CD4-positive, alpha-beta T cell treated with Interleukin-6 for 4 hours (primary cell): ENCODE measurements at regions not wholly inside any gene's neighbourhood (a gene's known extent, or its start where the extent isn't known, plus 50 kb on each side); places are given as distances from the start of the nearest gene placed in this dataset.

ENCODE experiments used
- DNase-seq: peaks from one replicate; pipeline ENCODE4 v3.0.0-alpha.2; 2020; ENCODE audit warnings: mixed read lengths

- no peak for DNase-seq
These were observed 356.4 kb upstream of the PLXNA2 start for GRCh38 chr1:208600456-208601190.

- DNase-seq = no peak
These were observed 357.4 kb upstream of the PLXNA2 start for GRCh38 chr1:208601561-208601960.

GRCh38 chr1:208603721-208604120, 359.5 kb upstream of the PLXNA2 start:
- no peak for DNase-seq

GRCh38 chr1:208604295-208604694, 360.1 kb upstream of the PLXNA2 start:
- no peak for DNase-seq

GRCh38 chr1:208606959-208607358, 362.8 kb upstream of the PLXNA2 start:
- no peak for DNase-seq

GRCh38 chr1:208607616-208608015, 363.4 kb upstream of the PLXNA2 start:
- DNase-seq = no peak

GRCh38 chr1:208614610-208615009, 370.4 kb upstream of the PLXNA2 start:
- DNase-seq = no peak

- no peak for DNase-seq
These were observed 371.2 kb upstream of the PLXNA2 start for GRCh38 chr1:208615371-208615770.

- DNase-seq = no peak
These were observed 372.6 kb upstream of the PLXNA2 start for GRCh38 chr1:208616776-208617175.

- no peak for DNase-seq
These were observed 384.1 kb upstream of the PLXNA2 start for GRCh38 chr1:208628022-208628914.

- DNase-seq = no peak
These were observed 386.9 kb upstream of the PLXNA2 start for GRCh38 chr1:208631092-208631491.

GRCh38 chr1:208631506-208631905, 387.3 kb upstream of the PLXNA2 start:
- DNase-seq = no peak

- DNase-seq = no peak
These were observed 390.4 kb upstream of the PLXNA2 start for GRCh38 chr1:208634346-208635140.

GRCh38 chr1:208637181-208637580, 393.0 kb upstream of the PLXNA2 start:
- no peak for DNase-seq

- no peak for DNase-seq
These were observed 395.2 kb upstream of the PLXNA2 start for GRCh38 chr1:208639382-208639781.

GRCh38 chr1:208640295-208640694, 396.1 kb upstream of the PLXNA2 start:
- no peak for DNase-seq

GRCh38 chr1:208641579-208642280, 397.5 kb upstream of the PLXNA2 start:
- DNase-seq = no peak

GRCh38 chr1:208643005-208643597, 398.9 kb upstream of the PLXNA2 start:
- DNase-seq = no peak

- no peak for DNase-seq
These were observed 400.4 kb upstream of the PLXNA2 start for GRCh38 chr1:208644401-208645160.

- no peak for DNase-seq
These were observed 402.2 kb upstream of the PLXNA2 start for GRCh38 chr1:208646431-208646830.

- no peak for DNase-seq
These were observed 404.0 kb upstream of the PLXNA2 start for GRCh38 chr1:208648146-208648545.
